Ovary (tissue), 7 donors: ENCODE measurements at regions not wholly inside any gene's neighbourhood (a gene's known extent, or its start where the extent isn't known, plus 50 kb on each side); places are given as distances from the start of the nearest gene placed in this dataset.
"Not testable (repeated sequence)": the region's sequence is repeated elsewhere in the genome, so short reads cannot be mapped to it uniquely, and the experiment has no call there.

Source experiments
- DNase-seq, 5 donors: peaks; one replicate each; pipeline ENCODE4 v3.0.0-alpha.2; 2019 to 2020
- H3K27ac ChIP-seq, 2 donors: fragments of 200-600 bp; one replicate each; pipeline versions ENCODE4 v1.5.1 to v1.8.0; 2019 to 2022
- H3K27me3 ChIP-seq: fragments of 200-600 bp; one replicate; pipeline ENCODE4 v1.8.0; 2022
- H3K36me3 ChIP-seq: fragments of 200-600 bp; sonication (generic); one replicate; pipeline ENCODE4 v1.5.1; 2019
- H3K4me1 ChIP-seq: one replicate; pipeline ENCODE4 v1.8.1; 2013; ENCODE audit warnings: mild to moderate bottlenecking, moderate library complexity; ENCODE audit not compliant: insufficient read depth
- H3K4me3 ChIP-seq: fragments of 200-600 bp; sonication (generic); one replicate; pipeline ENCODE4 v1.5.1; 2017
- H3K9me3 ChIP-seq, 2 donors: fragments of 200-600 bp in 1 of 2; sonication (generic) in 1 of 2; one replicate each; pipeline versions ENCODE4 v1.5.1 to v1.8.1; 2013 to 2019; ENCODE audit warnings: mild to moderate bottlenecking in 1 of 2, moderate library complexity in 1 of 2
- WGBS, 3 donors: extraction: QIAGEN DNeasy Blood & Tissue Kit in 1 of 3; methylation state at CpG; one replicate each; pipeline versions ENCODE4 v1.1.5 to v1.1.7; 2013 to 2017; 5-methylcytosine and 5-hydroxymethylcytosine counted together
- intact Hi-C, 4 donors: fragments of 100-400 bp; cut with DNase I; formaldehyde crosslinking; loops; one replicate each; pipeline versions ENCODE4 v1.11.0 to v1.15.1; 2022 to 2023
- donor health status: DM: no; HTN: no; CAD: no; lungs with moderate emphysema.
- donor health status: DM: no; HTN: no; CAD: no.
- donor health status: Bipolar disorder and iron deficiency.
- donor health status: DM: no; HTN: no; CAD: no.
- donor health status: DM: yes; HTN: yes; CAD: no.

DNA sequence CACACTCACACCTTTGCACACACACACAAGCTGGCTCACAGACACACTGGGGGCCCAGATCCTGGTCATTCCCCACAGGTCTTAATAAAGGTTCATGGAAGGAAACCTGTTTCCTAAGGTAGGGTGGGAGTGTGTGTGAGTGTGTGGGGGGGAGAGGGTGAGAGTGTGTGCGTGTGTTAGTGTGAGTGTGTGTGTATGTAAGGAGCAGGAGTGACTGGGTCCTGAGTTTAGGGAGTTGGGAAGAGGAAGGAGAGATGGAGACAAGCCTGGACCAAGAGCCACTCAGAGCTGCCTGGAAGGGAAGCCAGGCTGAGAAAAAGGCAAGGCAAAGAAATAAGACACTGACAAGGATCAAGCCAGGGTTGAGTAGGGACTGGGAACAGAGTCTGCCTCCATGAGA, 129.2 kb downstream of the POTEM start:
- H3K27ac ChIP-seq, H3K9me3 ChIP-seq, intact Hi-C loops, DNase-seq, H3K36me3 ChIP-seq, H3K4me3 ChIP-seq, H3K27me3 ChIP-seq, H3K4me1 ChIP-seq: not testable (repeated sequence)
- WGBS, 3 donors: 29 to 49% (median 49%) methylated on average over 1 of the region's 1 CpG

DNA sequence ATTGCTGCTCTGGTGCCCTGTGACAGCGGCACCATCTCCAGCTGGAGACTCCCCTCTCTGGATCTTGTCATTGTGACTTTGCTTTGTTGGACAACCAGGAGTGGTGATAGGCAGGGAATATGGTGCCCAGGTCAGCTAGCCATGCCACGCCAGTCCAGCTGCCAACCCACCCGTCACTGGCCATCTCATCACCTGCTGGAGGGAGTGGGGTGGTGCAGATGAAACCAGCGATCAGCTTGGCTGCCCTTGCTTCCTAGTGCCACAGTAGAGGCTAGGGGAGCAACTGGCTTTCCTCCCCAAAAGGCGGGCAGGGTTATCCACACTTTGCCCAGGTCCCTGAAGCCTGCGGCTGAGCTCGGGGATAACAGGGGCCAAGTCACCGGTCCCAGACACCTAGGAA, 129.6 kb downstream of the POTEM start:
- WGBS, 3 donors: 83 to 90% (median 87%) methylated on average over 6 to 8 of the region's 8 CpGs
- DNase-seq, H3K4me3 ChIP-seq, H3K4me1 ChIP-seq, H3K27me3 ChIP-seq, H3K9me3 ChIP-seq, H3K27ac ChIP-seq, H3K36me3 ChIP-seq, intact Hi-C loops: not testable (repeated sequence)

DNA sequence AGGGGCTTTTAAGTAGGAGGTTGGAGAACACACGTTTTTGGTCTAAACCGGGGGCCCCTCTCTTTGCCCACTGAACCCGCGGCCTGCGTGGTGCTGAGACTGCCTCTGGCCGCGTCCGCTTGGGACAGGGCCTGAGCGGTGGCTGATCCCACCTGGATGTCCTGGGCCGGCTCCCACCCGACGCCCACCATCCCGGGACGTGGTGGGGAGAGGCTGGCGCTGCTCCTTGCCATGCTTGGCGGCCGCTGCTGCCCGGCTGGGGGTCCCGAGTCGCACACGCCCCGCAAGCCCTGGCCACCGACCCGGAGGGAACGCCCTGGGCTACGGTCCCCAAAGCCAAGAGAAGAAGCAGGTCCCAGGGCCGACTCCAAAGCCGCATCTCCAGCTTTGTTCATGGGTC, 130.1 kb downstream of the POTEM start:
- intact Hi-C loops, H3K4me1 ChIP-seq, H3K9me3 ChIP-seq, H3K36me3 ChIP-seq, H3K4me3 ChIP-seq, H3K27me3 ChIP-seq, H3K27ac ChIP-seq: not testable (repeated sequence)
- DNase-seq: peak in 2 of 5 donors; percentile 14 to 16
- 80 to 85% (median 80%) methylated on average over 11 to 28 of the region's 28 CpGs for WGBS, 3 donors

DNA sequence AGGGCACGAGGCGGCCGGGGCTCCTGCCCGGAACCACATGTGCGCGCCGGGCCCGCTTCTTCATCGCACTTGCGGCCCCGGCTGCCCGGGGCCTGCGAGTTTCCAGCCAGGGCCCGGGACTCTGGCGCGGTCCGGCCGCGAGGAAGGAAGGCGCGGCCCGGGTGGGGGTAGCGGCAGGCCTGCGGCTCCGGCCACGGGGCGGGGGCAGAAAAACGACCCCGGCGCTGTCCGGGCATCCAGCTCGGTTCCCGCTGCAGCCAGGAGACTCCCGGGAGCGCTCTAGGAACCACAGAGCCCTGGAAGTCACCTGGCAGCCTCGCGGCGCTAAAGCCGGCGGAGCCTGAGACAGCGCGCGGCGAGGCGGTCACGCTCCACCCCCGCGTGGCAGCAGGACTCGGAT, 130.5 kb downstream of the POTEM start:
- H3K27ac ChIP-seq, H3K4me3 ChIP-seq, H3K36me3 ChIP-seq, H3K9me3 ChIP-seq, H3K27me3 ChIP-seq, H3K4me1 ChIP-seq, intact Hi-C loops: not testable (repeated sequence)
- peak in 2 of 5 donors; percentile 8 to 39 for DNase-seq
- WGBS, 3 donors: 60 to 68% methylated on average over 40 to 49 of the region's 49 CpGs; no CpG with 5 or more reads in 1 of the 3 donors

DNA sequence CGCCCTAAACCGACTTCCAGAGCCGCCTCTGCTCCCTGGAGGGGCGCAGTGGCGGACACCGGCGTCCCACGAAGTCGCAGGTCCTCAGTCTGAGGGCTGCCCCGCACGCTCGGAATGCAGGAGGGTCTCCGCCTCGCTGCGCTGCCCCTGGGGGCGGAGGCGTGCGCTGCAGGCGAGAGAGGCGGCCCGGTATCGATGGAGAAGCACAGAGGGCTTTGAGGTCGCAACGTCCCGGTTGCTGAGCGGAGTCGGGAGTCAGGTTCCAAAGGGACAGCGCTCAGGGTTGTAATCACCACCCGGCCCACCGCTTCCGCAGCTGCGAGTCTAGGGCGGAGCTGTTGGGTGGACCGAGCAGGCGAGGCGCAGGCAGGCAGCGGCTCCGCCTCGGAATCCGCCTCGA, 131.0 kb downstream of the POTEM start:
- H3K27me3 ChIP-seq, H3K27ac ChIP-seq, intact Hi-C loops, H3K9me3 ChIP-seq, H3K4me1 ChIP-seq, H3K36me3 ChIP-seq, H3K4me3 ChIP-seq: not testable (repeated sequence)
- peak in 1 of 5 donors; percentile 7 for DNase-seq
- 62 to 83% (median 78%) methylated on average over 7 to 19 of the region's 41 CpGs for WGBS, 3 donors

DNA sequence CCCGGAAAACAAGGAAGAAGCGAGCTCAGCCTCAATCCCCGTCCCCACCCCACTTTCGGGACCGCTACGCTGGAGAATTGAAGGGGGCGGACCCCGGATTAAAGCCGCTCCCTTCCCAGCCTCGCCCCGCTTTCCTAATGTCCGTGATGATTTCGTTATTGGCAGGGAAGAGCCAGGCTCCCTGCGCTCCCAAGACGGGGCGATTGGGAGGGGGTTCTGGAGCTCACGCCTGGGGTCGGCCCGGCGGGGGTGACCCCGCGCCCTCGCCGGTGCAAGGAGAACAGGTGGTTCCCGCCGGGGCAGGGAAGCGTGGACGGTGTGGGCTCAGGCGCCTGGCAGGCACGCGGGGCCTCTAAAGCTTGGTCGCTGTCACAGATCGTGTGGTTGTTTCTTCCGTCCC, 131.5 kb downstream of the POTEM start:
- WGBS, 3 donors: 65 to 73% (median 69%) methylated on average over 24 to 34 of the region's 34 CpGs
- DNase-seq: peak in 2 of 5 donors; percentile 12 to 45
- H3K4me1 ChIP-seq, H3K27me3 ChIP-seq, intact Hi-C loops, H3K36me3 ChIP-seq, H3K4me3 ChIP-seq, H3K9me3 ChIP-seq, H3K27ac ChIP-seq: not testable (repeated sequence)

DNA sequence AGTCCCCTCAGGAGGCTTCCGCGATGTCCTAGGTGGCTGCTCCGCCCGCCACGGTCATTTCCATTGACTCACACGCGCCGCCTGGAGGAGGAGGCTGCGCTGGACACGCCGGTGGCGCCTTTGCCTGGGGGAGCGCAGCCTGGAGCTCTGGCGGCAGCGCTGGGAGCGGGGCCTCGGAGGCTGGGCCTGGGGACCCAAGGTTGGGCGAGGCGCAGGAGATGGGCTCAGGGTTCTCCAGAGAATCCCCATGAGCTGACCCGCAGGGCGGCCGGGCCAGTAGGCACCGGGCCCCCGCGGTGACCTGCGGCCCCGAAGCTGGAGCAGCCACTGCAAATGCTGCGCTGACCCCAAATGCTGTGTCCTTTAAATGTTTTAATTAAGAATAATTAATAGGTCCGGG, 132.1 kb downstream of the POTEM start:
- H3K27ac ChIP-seq, DNase-seq, H3K4me3 ChIP-seq, H3K36me3 ChIP-seq, H3K4me1 ChIP-seq, intact Hi-C loops, H3K9me3 ChIP-seq, H3K27me3 ChIP-seq: not testable (repeated sequence)
- WGBS, 3 donors: 57 to 68% methylated on average over 2 to 21 of the region's 29 CpGs; no CpG with 5 or more reads in 1 of the 3 donors

DNA sequence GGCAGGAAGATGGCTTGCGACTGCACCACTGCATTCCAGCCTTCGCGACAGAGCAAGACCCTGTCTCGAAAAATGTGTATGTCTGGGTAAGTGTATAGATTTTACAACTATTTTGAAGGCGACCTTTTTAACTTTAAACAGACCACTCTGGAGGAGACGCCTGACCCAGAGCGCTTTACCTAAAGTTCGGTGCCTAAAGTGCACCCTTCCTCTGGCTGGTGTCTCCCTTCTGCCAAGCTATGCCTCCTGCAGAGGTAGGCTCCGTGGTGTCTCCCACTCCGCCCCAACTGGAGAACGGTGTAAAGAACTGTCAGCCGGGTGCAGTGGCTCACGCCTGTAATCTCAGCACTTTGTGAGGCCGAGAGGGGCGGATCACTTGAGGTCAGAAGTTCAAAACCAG, 132.7 kb downstream of the POTEM start:
- H3K36me3 ChIP-seq, intact Hi-C loops, H3K4me1 ChIP-seq, H3K9me3 ChIP-seq, DNase-seq, H3K27me3 ChIP-seq, H3K4me3 ChIP-seq, H3K27ac ChIP-seq: not testable (repeated sequence)
- 79 to 90% (median 82%) methylated on average over 4 of the region's 15 CpGs for WGBS, 3 donors

DNA sequence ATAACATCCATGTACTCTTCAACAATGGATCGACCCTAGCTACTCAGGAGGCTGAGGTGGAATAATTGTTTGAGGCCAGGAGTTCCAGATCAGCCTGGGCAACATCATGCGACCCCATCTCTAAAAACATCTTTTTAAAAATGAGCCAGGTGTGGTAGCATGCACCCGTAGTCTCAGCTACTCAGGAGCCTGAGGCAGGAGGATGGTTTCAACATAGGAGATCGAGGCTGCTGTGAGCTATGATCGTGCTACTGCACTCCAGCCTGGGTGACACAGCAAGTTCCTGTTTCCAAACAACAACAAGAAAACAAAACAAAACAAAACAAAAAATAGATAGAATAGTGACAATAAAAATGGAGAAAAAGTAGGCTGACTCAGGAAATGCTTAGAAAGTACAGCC, 138.3 kb downstream of the POTEM start:
- H3K4me3 ChIP-seq, DNase-seq, H3K27me3 ChIP-seq, H3K36me3 ChIP-seq, H3K9me3 ChIP-seq, intact Hi-C loops, H3K4me1 ChIP-seq, H3K27ac ChIP-seq: not testable (repeated sequence)
- 44 to 58% (median 46%) methylated on average over 4 to 5 of the region's 5 CpGs for WGBS, 3 donors

DNA sequence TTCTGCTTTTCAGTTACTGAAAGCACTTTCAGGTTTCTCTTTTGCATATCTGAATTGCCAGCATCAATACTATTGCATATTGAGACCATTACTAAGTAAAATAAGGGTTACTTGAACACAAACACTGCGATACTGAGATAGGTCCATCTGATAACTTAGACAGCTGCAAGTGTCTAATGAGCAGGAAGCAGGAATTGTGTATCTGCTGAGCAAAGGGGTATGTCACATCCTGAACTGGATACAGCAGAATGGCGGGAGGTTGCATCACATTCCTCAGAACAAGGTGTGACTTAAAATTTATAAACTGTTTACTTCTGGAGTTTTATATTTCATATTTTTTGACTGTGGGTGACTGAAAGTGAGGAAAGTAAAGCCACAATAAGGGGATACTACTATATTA, 142.7 kb downstream of the POTEM start:
- H3K4me3 ChIP-seq, H3K36me3 ChIP-seq, DNase-seq, H3K9me3 ChIP-seq, H3K27me3 ChIP-seq, intact Hi-C loops, H3K4me1 ChIP-seq, H3K27ac ChIP-seq: not testable (repeated sequence)
- 72 to 80% (median 73%) methylated on average over 2 of the region's 2 CpGs for WGBS, 3 donors

DNA sequence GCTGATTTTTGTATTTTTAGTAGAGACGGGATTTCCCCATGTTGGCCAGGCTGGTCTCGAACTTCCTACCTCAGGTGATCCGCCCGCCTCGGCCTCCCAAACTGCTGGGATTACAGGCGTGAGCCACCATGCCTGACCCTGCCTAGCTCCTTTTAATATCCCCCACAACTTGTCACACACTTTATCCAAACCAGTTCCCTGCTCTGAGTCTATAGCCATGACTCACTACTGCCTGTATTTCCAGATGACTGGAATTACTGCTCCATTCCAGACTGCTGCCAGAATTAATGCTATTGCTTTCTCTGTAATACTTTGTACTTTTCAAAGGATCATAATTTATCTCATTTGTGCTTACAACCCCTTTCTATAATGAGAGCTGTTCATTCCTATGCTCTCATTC, 153.1 kb downstream of the POTEM start:
- H3K4me3 ChIP-seq, H3K36me3 ChIP-seq, H3K9me3 ChIP-seq, intact Hi-C loops, DNase-seq, H3K4me1 ChIP-seq, H3K27ac ChIP-seq, H3K27me3 ChIP-seq: not testable (repeated sequence)
- no CpG with 5 or more reads among the region's 6 CpGs for WGBS, 3 donors

DNA sequence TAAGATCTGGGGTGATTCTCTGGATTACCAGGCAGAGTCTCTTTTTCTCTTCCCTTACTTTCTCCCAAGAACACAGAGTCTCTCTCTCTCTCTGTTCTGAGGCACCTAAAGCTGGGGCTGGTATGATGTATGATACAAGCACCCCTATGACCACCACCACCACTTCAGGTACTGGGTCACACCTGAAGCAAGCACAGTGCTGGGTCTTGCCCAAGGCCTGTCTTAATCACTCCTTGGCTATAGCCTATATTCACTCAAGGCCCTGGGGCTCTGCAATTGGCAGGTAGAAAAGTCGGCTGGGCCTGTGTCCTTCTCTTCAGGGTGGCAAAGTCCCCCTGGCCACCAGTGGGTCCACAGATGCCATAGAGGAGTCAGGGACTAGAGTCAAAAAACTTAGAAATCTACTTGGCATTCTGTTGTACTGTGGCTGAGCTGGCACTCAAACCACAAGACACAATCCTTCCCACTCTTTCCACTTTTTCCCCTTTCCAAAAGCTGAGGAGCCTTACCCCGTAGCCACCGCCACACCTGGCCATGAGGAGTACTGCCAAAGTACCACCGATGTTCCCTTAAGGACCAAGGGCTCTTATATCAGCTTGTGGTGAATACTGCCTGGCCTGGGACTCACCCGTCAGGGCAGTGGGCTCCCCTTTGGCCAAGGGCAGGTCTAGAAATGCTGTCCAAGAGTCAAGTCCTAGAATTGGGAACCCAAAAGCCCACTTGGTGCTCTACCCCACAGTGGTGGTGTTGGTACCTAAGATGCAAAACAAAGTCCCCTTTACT, 159.2 kb downstream of the POTEM start:
- H3K27ac ChIP-seq, DNase-seq, intact Hi-C loops, H3K36me3 ChIP-seq, H3K4me3 ChIP-seq, H3K9me3 ChIP-seq, H3K4me1 ChIP-seq, H3K27me3 ChIP-seq: not testable (repeated sequence)
- WGBS, 3 donors: 60 to 78% (median 74%) methylated on average over 1 to 5 of the region's 5 CpGs
